Keratinocyte (primary cell): ENCODE measurements at regions not wholly inside any gene's neighbourhood (a gene's known extent, or its start where the extent isn't known, plus 50 kb on each side); places are given as distances from the start of the nearest gene placed in this dataset.

Experiments
- DNase-seq: peaks from one replicate; pipeline ENCODE4 v3.0.0-alpha.2; 2011; ENCODE audit warnings: low read depth, missing footprints, low spot score
- FAIRE-seq: peaks from 2 replicates; lab custom pipeline; 2011; peaks lifted over from hg19 to GRCh38; lab: Jason Lieb, UNC
- H2AFZ ChIP-seq: 2 replicates; pipeline ENCODE4 v1.6.0; 2012; ENCODE audit warnings: low read length, control low read depth, inconsistent platforms; ENCODE audit not compliant: control insufficient read depth
- H3K27ac ChIP-seq: 2 replicates; pipeline ENCODE4 v1.5.1; 2011; ENCODE audit warnings: low read length; ENCODE audit not compliant: control insufficient read depth, insufficient read depth
- H3K27me3 ChIP-seq: 3 replicates; pipeline ENCODE4 v1.6.0; 2011; ENCODE audit warnings: low read length; ENCODE audit not compliant: control insufficient read depth, insufficient read depth; ENCODE audit errors: extremely low read depth
- H3K36me3 ChIP-seq, 2 experiments: 2 replicates in 1 of 2; 3 replicates in 1 of 2; pipeline ENCODE4 v1.5.1; 2011; ENCODE audit warnings: low read length in 2 of 2, mild to moderate bottlenecking in 1 of 2; ENCODE audit not compliant: control insufficient read depth in 2 of 2, insufficient read depth in 2 of 2; ENCODE audit errors: extremely low read depth in 1 of 2
- H3K4me1 ChIP-seq: 3 replicates; pipeline ENCODE4 v1.5.1; 2011; ENCODE audit warnings: low read length; ENCODE audit not compliant: control insufficient read depth, insufficient read depth; ENCODE audit errors: extremely low read depth
- H3K4me2 ChIP-seq: 3 replicates; pipeline ENCODE4 v1.6.0; 2011; ENCODE audit warnings: low read depth, low read length; ENCODE audit not compliant: control insufficient read depth, insufficient read depth; ENCODE audit errors: extremely low read depth
- H3K4me3 ChIP-seq, 3 experiments: fragments of 200-600 bp in 1 of 3; sonication (generic) in 1 of 3; 2 replicates in 2 of 3; 3 replicates in 1 of 3; pipeline ENCODE4 v1.5.1; 2011 to 2016; ENCODE audit warnings: low read length in 3 of 3, mild to moderate bottlenecking in 3 of 3, control low read depth in 2 of 3, inconsistent platforms in 1 of 3, low read depth in 1 of 3, mixed read lengths in 1 of 3, mixed run types in 1 of 3, moderate library complexity in 1 of 3; ENCODE audit not compliant: control insufficient read depth in 2 of 3, insufficient read depth in 2 of 3; ENCODE audit errors: extremely low read depth in 1 of 3
- H3K79me2 ChIP-seq: 2 replicates; pipeline ENCODE4 v1.6.0; 2012; ENCODE audit warnings: low read length; ENCODE audit not compliant: control insufficient read depth, insufficient read depth
- H3K9ac ChIP-seq: 3 replicates; pipeline ENCODE4 v1.6.0; 2011; ENCODE audit warnings: low read length; ENCODE audit not compliant: control insufficient read depth, insufficient read depth; ENCODE audit errors: extremely low read depth
- H3K9me1 ChIP-seq: 3 replicates; pipeline ENCODE4 v1.6.0; 2011; ENCODE audit warnings: low read length; ENCODE audit not compliant: control insufficient read depth, insufficient read depth; ENCODE audit errors: extremely low read depth
- H3K9me3 ChIP-seq: 2 replicates; pipeline ENCODE4 v1.5.1; 2012; ENCODE audit warnings: low read depth, low read length; ENCODE audit not compliant: control insufficient read depth
- H4K20me1 ChIP-seq: 3 replicates; pipeline ENCODE4 v1.6.0; 2011; ENCODE audit warnings: low read length; ENCODE audit not compliant: control insufficient read depth, insufficient read depth; ENCODE audit errors: extremely low read depth
- CTCF ChIP-seq, 3 experiments: IDR thresholded peaks in 1 of 3; conservative IDR thresholded peaks in 1 of 3; optimal IDR thresholded peaks in 1 of 3; 2 replicates in 2 of 3; 3 replicates in 1 of 3; pipeline versions ENCODE3 to v1.5.1; 2011; ENCODE audit warnings: low read length in 3 of 3, mild to moderate bottlenecking in 3 of 3, moderate library complexity in 2 of 3, control low read depth in 1 of 3, inconsistent platforms in 1 of 3; ENCODE audit not compliant: insufficient read depth in 2 of 3; ENCODE audit errors: extremely low read depth in 1 of 3
- EZH2 ChIP-seq: IDR thresholded peaks from one replicate; pipeline ENCODE4 v1.6.1; 2012; ENCODE audit warnings: inconsistent platforms, mild to moderate bottlenecking, low read length, moderate library complexity
- dilution Hi-C: fragments of 300-500 bp; cut with MboI; formaldehyde crosslinking; loops from one replicate; pipeline ENCODE4 v1.7.0; 2020; ENCODE audit warnings: low sequenced_read_pairs; ENCODE audit not compliant: extremely low pct_ligation_motif_present
- small RNA-seq, 3 experiments: library from RNA; depleted of rRNA; stranded (forward); fragments of <200 nt; gene quantifications; one replicate each; pipeline ENCODE3, GENCODE V24; 2012; ENCODE audit warnings: low read depth in 3 of 3, low replicate concordance in 1 of 3; ENCODE audit not compliant: insufficient read length in 3 of 3

GRCh38 chr1:237959838-237960237, 69.1 kb upstream of the ZP4 start:
- H3K4me1 ChIP-seq = no peaks in the 10 kb centered on the region

GRCh38 chr1:237953238-237953637, 62.5 kb upstream of the ZP4 start:
- no peaks in the 10 kb centered on the region for H3K4me1 ChIP-seq
- FAIRE-seq (peak; percentile 9), DNase-seq (no peak)
- H3K9me1 ChIP-seq = no peaks in the 10 kb centered on the region
- no peaks in the 10 kb centered on the region for H3K36me3 ChIP-seq
- H3K4me3 ChIP-seq = no peak overlapping the region
- H3K27me3 ChIP-seq = no peaks in the 10 kb centered on the region
- no peaks in the 10 kb centered on the region for H3K79me2 ChIP-seq
- H2AFZ ChIP-seq = no peak overlapping the region
- TF ChIP-seq CTCF (optimal IDR thresholded peaks at IDR 0.05 in 1 of 3, IDR thresholded peaks at IDR 0.05 in 1 of 3, conservative IDR thresholded peaks at IDR 0.05 in 1 of 3; ENCODE audit: extremely low read depth in 1 of 3, insufficient read depth in 2 of 3, low read length in 3 of 3) (peak; percentile 47 to 65 (median 60)), EZH2 (no peak)
- no peak overlapping the region for H3K27ac ChIP-seq
- dilution Hi-C loops = no loop called here
- H3K9ac ChIP-seq = no peak overlapping the region
- H3K4me2 ChIP-seq = no peak overlapping the region
- H4K20me1 ChIP-seq = no peaks in the 10 kb centered on the region
- H3K9me3 ChIP-seq = no peaks in the 10 kb centered on the region

More at GRCh38 chr1:237959838-237960237, 69.1 kb upstream of the ZP4 start:
- Histone ChIP-seq H3K4me3 (no peak overlapping the region), H3K9me3 (no peaks in the 10 kb centered on the region), H3K36me3 (no peaks in the 10 kb centered on the region), H3K27me3 (no peaks in the 10 kb centered on the region), H2AFZ (no peak overlapping the region), H3K27ac (no peak overlapping the region), H3K9me1 (no peaks in the 10 kb centered on the region), H3K4me2 (no peak overlapping the region), H3K9ac (no peak overlapping the region), H4K20me1 (no peaks in the 10 kb centered on the region), H3K79me2 (no peaks in the 10 kb centered on the region)
- TF ChIP-seq CTCF (optimal IDR thresholded peaks at IDR 0.05 in 1 of 3, IDR thresholded peaks at IDR 0.05 in 1 of 3, conservative IDR thresholded peaks at IDR 0.05 in 1 of 3; ENCODE audit: extremely low read depth in 1 of 3, insufficient read depth in 2 of 3, low read length in 3 of 3) (no peak), EZH2 (no peak)
- no peak for DNase-seq
- no peak for FAIRE-seq
- dilution Hi-C loops = no loop called here

Small RNA genes lying in the stretch of these regions (small RNA-seq; reads per million reads assigned to genes)
- gene AL356010.1 (0 reads per million in 3 experiments), gene AL590135.1 (0 reads per million in 3 experiments), gene RNU6-725P (0 reads per million in 3 experiments)
